HEK293 (cell line): ENCODE measurements at regions not wholly inside any gene's neighbourhood (a gene's known extent, or its start where the extent isn't known, plus 50 kb on each side); places are given as distances from the start of the nearest gene placed in this dataset.

Source experiments
- ZBTB11 ChIP-seq: fragments of 450-650 bp; formaldehyde crosslinking; conservative IDR thresholded peaks from 2 replicates; pipeline ENCODE4 v1.5.1; 2016; ENCODE audit warnings: low read depth, missing biosample characterization, missing genetic modification characterization
- ZBTB21 ChIP-seq: fragments of 450-650 bp; formaldehyde crosslinking; IDR thresholded peaks from 2 replicates; pipeline ENCODE4 v1.5.1; 2017; ENCODE audit warnings: missing biosample characterization, missing genetic modification characterization
- ZNF274 ChIP-seq, 2 experiments: fragments of 200-500 bp in 1 of 2; fragments of 450-650 bp in 1 of 2; sonication (Bioruptor generic) in 1 of 2; formaldehyde crosslinking in 1 of 2; IDR thresholded peaks; 2 replicates each; pipeline versions ENCODE4 v1.5.1 to v1.6.1; 2014 to 2016; ENCODE audit warnings: borderline replicate concordance in 1 of 2, inconsistent platforms in 1 of 2, low read length in 1 of 2, missing biosample characterization in 1 of 2, missing genetic modification characterization in 1 of 2
- ZNF350 ChIP-seq: fragments of 450-650 bp; formaldehyde crosslinking; IDR thresholded peaks from 2 replicates; pipeline ENCODE4 v1.5.0; 2017; ENCODE audit warnings: missing biosample characterization, mild to moderate bottlenecking, missing genetic modification characterization
- ZNF555 ChIP-seq: fragments of 450-650 bp; formaldehyde crosslinking; conservative IDR thresholded peaks from 2 replicates; pipeline ENCODE4 v1.5.1; 2017; ENCODE audit warnings: missing biosample characterization, mild to moderate bottlenecking, missing genetic modification characterization, inconsistent platforms
- ZNF560 ChIP-seq: fragments of 450-650 bp; formaldehyde crosslinking; IDR thresholded peaks from 2 replicates; pipeline ENCODE4 v1.5.1; 2017; ENCODE audit warnings: missing biosample characterization, missing genetic modification characterization, borderline replicate concordance
- ZNF561 ChIP-seq: fragments of 450-650 bp; IDR thresholded peaks from 2 replicates; pipeline ENCODE4 v1.5.1; 2018; ENCODE audit warnings: missing biosample characterization, missing genetic modification characterization, borderline replicate concordance
- ZNF600 ChIP-seq: fragments of 450-650 bp; formaldehyde crosslinking; IDR thresholded peaks from 2 replicates; pipeline ENCODE4 v1.5.1; 2016; ENCODE audit warnings: missing biosample characterization, missing genetic modification characterization
- ZNF654 ChIP-seq: fragments of 450-650 bp; formaldehyde crosslinking; IDR thresholded peaks from 2 replicates; pipeline ENCODE4 v1.5.1; 2016; ENCODE audit warnings: low read depth, missing biosample characterization, missing genetic modification characterization
- ZNF777 ChIP-seq: fragments of 450-650 bp; formaldehyde crosslinking; IDR thresholded peaks from 2 replicates; pipeline ENCODE4 v1.5.1; 2017; ENCODE audit warnings: missing biosample characterization, missing genetic modification characterization, borderline replicate concordance
- ZSCAN30 ChIP-seq: fragments of 450-650 bp; IDR thresholded peaks from 2 replicates; pipeline ENCODE4 v1.5.1; 2018; ENCODE audit warnings: missing biosample characterization, mild to moderate bottlenecking, missing genetic modification characterization, moderate library complexity
- TF ChIP-seq, protein P1 (sequence below): fragments of 450-650 bp; formaldehyde crosslinking; IDR thresholded peaks from 2 replicates; pipeline ENCODE4 v1.5.1; 2016; ENCODE audit warnings: missing biosample characterization, missing genetic modification characterization
- TF ChIP-seq, protein P2 (sequence below): fragments of 450-650 bp; formaldehyde crosslinking; optimal IDR thresholded peaks from 2 replicates; pipeline ENCODE3; 2016; ENCODE audit warnings: missing biosample characterization, mild to moderate bottlenecking, missing genetic modification characterization
- TF ChIP-seq, protein P3 (sequence below): fragments of 450-650 bp; formaldehyde crosslinking; IDR thresholded peaks from 2 replicates; pipeline ENCODE4 v1.5.1; 2016; ENCODE audit warnings: missing biosample characterization, missing genetic modification characterization

DNA sequence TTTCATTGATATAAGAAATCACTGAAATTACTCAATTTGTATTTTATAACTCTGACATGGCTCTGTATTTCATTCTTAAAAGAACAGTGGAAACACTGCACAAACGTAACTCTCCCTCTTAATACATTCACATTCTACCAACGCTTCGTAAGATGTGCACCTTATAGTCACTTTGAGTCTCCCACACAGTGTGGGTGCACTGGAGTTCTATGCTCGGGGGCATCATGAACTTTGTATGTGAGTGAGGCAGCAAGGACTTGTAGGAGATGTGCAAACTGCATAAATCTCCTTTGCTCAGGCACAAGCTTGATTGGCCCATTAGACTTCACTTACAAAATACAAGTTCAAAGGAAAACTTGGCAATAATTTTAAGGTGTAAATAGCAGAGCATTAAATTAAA, 2385.0 kb upstream of the TENM3 start:
- TF ChIP-seq, protein P1, sequence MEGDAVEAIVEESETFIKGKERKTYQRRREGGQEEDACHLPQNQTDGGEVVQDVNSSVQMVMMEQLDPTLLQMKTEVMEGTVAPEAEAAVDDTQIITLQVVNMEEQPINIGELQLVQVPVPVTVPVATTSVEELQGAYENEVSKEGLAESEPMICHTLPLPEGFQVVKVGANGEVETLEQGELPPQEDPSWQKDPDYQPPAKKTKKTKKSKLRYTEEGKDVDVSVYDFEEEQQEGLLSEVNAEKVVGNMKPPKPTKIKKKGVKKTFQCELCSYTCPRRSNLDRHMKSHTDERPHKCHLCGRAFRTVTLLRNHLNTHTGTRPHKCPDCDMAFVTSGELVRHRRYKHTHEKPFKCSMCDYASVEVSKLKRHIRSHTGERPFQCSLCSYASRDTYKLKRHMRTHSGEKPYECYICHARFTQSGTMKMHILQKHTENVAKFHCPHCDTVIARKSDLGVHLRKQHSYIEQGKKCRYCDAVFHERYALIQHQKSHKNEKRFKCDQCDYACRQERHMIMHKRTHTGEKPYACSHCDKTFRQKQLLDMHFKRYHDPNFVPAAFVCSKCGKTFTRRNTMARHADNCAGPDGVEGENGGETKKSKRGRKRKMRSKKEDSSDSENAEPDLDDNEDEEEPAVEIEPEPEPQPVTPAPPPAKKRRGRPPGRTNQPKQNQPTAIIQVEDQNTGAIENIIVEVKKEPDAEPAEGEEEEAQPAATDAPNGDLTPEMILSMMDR (tag by site-specific recombination) = no peak
- TF ChIP-seq ZNF600 (tag by site-specific recombination) = no peak
- no peak for TF ChIP-seq ZNF555 (tag by site-specific recombination)
- TF ChIP-seq ZNF350 (tag by site-specific recombination) = no peak
- no peak for TF ChIP-seq ZNF777
- TF ChIP-seq ZNF560 (tag by site-specific recombination) = no peak
- TF ChIP-seq ZBTB21 (tag by site-specific recombination) = no peak
- TF ChIP-seq, protein P2, sequence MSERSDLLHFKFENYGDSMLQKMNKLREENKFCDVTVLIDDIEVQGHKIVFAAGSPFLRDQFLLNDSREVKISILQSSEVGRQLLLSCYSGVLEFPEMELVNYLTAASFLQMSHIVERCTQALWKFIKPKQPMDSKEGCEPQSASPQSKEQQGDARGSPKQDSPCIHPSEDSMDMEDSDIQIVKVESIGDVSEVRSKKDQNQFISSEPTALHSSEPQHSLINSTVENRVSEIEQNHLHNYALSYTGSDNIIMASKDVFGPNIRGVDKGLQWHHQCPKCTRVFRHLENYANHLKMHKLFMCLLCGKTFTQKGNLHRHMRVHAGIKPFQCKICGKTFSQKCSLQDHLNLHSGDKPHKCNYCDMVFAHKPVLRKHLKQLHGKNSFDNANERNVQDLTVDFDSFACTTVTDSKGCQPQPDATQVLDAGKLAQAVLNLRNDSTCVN (tag by site-specific recombination) = no peak
- TF ChIP-seq ZNF274 (IDR thresholded peaks at IDR 0.05; ENCODE audit: low read length) = no peak
- no peak for TF ChIP-seq ZNF274 (tag by site-specific recombination; IDR thresholded peaks at IDR 0.05; ENCODE audit: borderline replicate concordance)
- no peak for TF ChIP-seq ZSCAN30 (tag by site-specific recombination)
- no peak for TF ChIP-seq ZNF561 (tag by site-specific recombination)
- TF ChIP-seq ZBTB11 (tag by site-specific recombination) = no peak
- TF ChIP-seq, protein P3, sequence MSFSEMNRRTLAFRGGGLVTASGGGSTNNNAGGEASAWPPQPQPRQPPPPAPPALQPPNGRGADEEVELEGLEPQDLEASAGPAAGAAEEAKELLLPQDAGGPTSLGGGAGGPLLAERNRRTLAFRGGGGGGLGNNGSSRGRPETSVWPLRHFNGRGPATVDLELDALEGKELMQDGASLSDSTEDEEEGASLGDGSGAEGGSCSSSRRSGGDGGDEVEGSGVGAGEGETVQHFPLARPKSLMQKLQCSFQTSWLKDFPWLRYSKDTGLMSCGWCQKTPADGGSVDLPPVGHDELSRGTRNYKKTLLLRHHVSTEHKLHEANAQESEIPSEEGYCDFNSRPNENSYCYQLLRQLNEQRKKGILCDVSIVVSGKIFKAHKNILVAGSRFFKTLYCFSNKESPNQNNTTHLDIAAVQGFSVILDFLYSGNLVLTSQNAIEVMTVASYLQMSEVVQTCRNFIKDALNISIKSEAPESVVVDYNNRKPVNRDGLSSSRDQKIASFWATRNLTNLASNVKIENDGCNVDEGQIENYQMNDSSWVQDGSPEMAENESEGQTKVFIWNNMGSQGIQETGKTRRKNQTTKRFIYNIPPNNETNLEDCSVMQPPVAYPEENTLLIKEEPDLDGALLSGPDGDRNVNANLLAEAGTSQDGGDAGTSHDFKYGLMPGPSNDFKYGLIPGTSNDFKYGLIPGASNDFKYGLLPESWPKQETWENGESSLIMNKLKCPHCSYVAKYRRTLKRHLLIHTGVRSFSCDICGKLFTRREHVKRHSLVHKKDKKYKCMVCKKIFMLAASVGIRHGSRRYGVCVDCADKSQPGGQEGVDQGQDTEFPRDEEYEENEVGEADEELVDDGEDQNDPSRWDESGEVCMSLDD (tag by site-specific recombination) = no peak
- no peak for TF ChIP-seq ZNF654
